CD4-positive, alpha-beta T cell (primary cell): ENCODE measurements at regions not wholly inside any gene's neighbourhood (a gene's known extent, or its start where the extent isn't known, plus 50 kb on each side); places are given as distances from the start of the nearest gene placed in this dataset.

Source experiments
- ATAC-seq: fragments of 200-7000 bp; cut with Tn5 transposase; one replicate; pipeline ENCODE4 v1.10.0; 2022; ENCODE audit warnings: mild to moderate bottlenecking; ENCODE audit not compliant: poor library complexity
- CTCF ChIA-PET: fragments of 350-600 bp; sonication (Branson Sonifier 250); formaldehyde crosslinking; loops from one replicate; lab custom pipeline; 2021; ENCODE audit warnings: antibody characterized with exemption, inconsistent platforms; lab: Charles Lee
- POLR2A ChIA-PET: fragments of 350-600 bp; sonication (Branson Sonifier 250); formaldehyde crosslinking; loops from one replicate; lab custom pipeline; 2021; ENCODE audit warnings: antibody characterized with exemption, inconsistent platforms; lab: Charles Lee
- DNase-seq, 14 experiments: peaks; one replicate each; pipeline ENCODE4 v3.0.0-alpha.2; 2013 to 2020; ENCODE audit warnings: mixed read lengths in 2 of 14
- H3K27ac ChIP-seq, 2 donors: one replicate each; pipeline versions ENCODE4 v1.5.1 to v1.7.0; 2013; ENCODE audit warnings: low read length in 2 of 2, low read depth in 1 of 2, mild to moderate bottlenecking in 1 of 2
- H3K27me3 ChIP-seq, 2 experiments: 1 replicate in 1 of 2; 2 replicates in 1 of 2; pipeline versions ENCODE4 v1.6.1 to v1.7.0; 2013; ENCODE audit warnings: low read length in 2 of 2, control low read depth in 1 of 2, mild to moderate bottlenecking in 1 of 2, moderate library complexity in 1 of 2; ENCODE audit not compliant: insufficient read depth in 2 of 2, control insufficient read depth in 1 of 2
- H3K36me3 ChIP-seq: one replicate; pipeline ENCODE4 v1.6.1; 2013; ENCODE audit warnings: low read length, control low read depth; ENCODE audit not compliant: insufficient read depth
- H3K4me1 ChIP-seq: one replicate; pipeline ENCODE4 v1.6.1; 2013; ENCODE audit warnings: low read length, control low read depth; ENCODE audit not compliant: insufficient read depth
- H3K4me3 ChIP-seq: one replicate; pipeline ENCODE4 v1.5.1; 2013; ENCODE audit warnings: mild to moderate bottlenecking, low read length, moderate library complexity
- H3K9me3 ChIP-seq, 2 experiments: 1 replicate in 1 of 2; 2 replicates in 1 of 2; pipeline versions ENCODE4 v1.6.1 to v1.7.0; 2013; ENCODE audit warnings: low read length in 2 of 2, mild to moderate bottlenecking in 2 of 2, control low read depth in 1 of 2, moderate library complexity in 1 of 2; ENCODE audit not compliant: control insufficient read depth in 1 of 2, insufficient read depth in 1 of 2
- H3K27ac Mint-ChIP-seq: one replicate; pipeline ENCODE4 v1.8.0; 2020; ENCODE audit warnings: mixed read lengths
- H3K27me3 Mint-ChIP-seq: one replicate; pipeline ENCODE4 v1.8.0; 2021; ENCODE audit warnings: mixed read lengths
- H3K36me3 Mint-ChIP-seq: one replicate; pipeline ENCODE4 v1.8.0; 2021; ENCODE audit warnings: low read depth, mixed read lengths
- H3K4me1 Mint-ChIP-seq: one replicate; pipeline ENCODE4 v1.8.0; 2021; ENCODE audit warnings: low read depth, mixed read lengths
- H3K4me3 Mint-ChIP-seq: one replicate; pipeline ENCODE4 v1.8.0; 2020; ENCODE audit warnings: mild to moderate bottlenecking, mixed read lengths
- H3K9me3 Mint-ChIP-seq: one replicate; pipeline ENCODE4 v1.8.0; 2020; ENCODE audit warnings: mixed read lengths
- CTCF ChIP-seq: fragments of 200-600 bp; IDR thresholded peaks from one replicate; pipeline ENCODE4 v1.8.0; 2022; ENCODE audit warnings: antibody characterized with exemption, mild to moderate bottlenecking
- intact Hi-C, 2 experiments: fragments of 100-400 bp; cut with DNase I in 1 of 2; cut with micrococcal nuclease in 1 of 2; formaldehyde crosslinking; loops; one replicate each; pipeline versions ENCODE4 v1.15.1 to v1.9.0; 2023 to 2025; cut with DNase I, micrococcal nuclease

GRCh38 chr1:201766131-201766866 lies 62.7 kb upstream of the IPO9 start:
- ChIA-PET CTCF (no interaction called here), POLR2A (no interaction called here)
- no peaks in the 10 kb centered on the region for H3K36me3 ChIP-seq
- no peak for TF ChIP-seq CTCF
- intact Hi-C loops, result no loop called here
- Mint-ChIP-seq H3K4me1 (no peaks in the 10 kb centered on the region), H3K9me3 (no peaks in the 10 kb centered on the region), H3K27me3 (no peaks in the 10 kb centered on the region), H3K27ac (no peak overlapping the region), H3K36me3 (peaks cover 6% of the 10 kb centered on the region), H3K4me3 (no peak overlapping the region)
- no peak for ATAC-seq
- no peak overlapping the region for H3K4me3 ChIP-seq
- H3K27me3 ChIP-seq, result no peaks in the 10 kb centered on the region
- DNase-seq, result no peak
- H3K4me1 ChIP-seq, result no peaks in the 10 kb centered on the region
- H3K27ac ChIP-seq, result no peak overlapping the region
- peaks cover 6 to 8% of the 10 kb centered on the region in 2 experiments for H3K9me3 ChIP-seq

DNA sequence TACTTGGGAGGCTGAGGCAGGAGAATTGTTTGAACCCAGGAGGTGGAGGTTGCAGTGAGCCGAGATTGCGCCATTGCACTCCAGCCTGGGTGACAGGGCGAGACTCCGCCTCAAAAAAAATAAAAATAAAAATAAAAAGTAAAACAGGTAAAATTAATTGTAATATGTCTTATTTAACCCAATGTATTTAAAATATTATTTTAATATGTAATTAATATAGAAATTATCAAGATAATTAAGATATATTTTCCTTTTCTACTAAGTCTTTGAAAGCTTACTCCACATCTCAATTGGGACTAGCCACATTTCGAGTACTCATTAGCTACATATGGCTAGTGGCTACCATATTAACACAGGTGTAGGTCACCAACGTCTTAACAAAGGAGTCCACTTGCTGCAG lies 61.6 kb upstream of the IPO9 start:
- CTCF ChIA-PET, result no interaction called here
- no peaks in the 10 kb centered on the region for H3K4me1 ChIP-seq
- no peak for TF ChIP-seq CTCF
- POLR2A ChIA-PET, result no interaction called here
- H3K27ac Mint-ChIP-seq, result no peak overlapping the region
- H3K27me3 Mint-ChIP-seq, result no peaks in the 10 kb centered on the region
- H3K27ac ChIP-seq, result no peak overlapping the region
- DNase-seq (no peak), ATAC-seq (no peak)
- intact Hi-C loops, result no loop called here
- peaks cover 8 to 10% of the 10 kb centered on the region in 2 experiments for H3K9me3 ChIP-seq
- H3K4me3 Mint-ChIP-seq, result no peak overlapping the region
- peaks cover 6% of the 10 kb centered on the region for H3K36me3 Mint-ChIP-seq
- no peak overlapping the region for H3K4me3 ChIP-seq
- no peaks in the 10 kb centered on the region for H3K27me3 ChIP-seq
- no peaks in the 10 kb centered on the region for H3K4me1 Mint-ChIP-seq
- peaks cover 4% of the 10 kb centered on the region for H3K9me3 Mint-ChIP-seq
- no peaks in the 10 kb centered on the region for H3K36me3 ChIP-seq

DNA sequence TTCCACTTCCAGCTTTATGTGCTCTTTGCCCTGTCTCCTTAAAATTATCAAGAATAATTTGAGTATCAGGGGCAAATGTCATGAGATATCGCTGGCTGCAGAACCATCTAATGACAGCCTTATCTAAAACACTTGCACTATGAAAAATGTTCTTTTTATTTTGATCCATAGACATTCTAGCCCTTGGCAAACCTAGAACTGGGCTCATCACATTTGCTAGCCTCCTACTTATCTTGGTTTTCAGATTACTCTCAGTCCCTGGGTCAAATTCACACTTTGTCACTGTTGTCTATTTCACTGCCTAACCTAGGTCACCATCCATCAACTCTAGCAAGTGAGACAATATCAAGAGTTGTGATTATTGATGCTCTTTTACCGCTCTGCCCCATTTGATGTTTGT lies 59.9 kb upstream of the IPO9 start:
- no peak overlapping the region for H3K27ac ChIP-seq
- Mint-ChIP-seq H3K9me3 (peaks cover 4% of the 10 kb centered on the region), H3K27me3 (no peaks in the 10 kb centered on the region), H3K36me3 (peaks cover 6% of the 10 kb centered on the region), H3K4me1 (no peaks in the 10 kb centered on the region), H3K4me3 (no peak overlapping the region), H3K27ac (no peak overlapping the region)
- ATAC-seq (no peak), DNase-seq (no peak)
- H3K27me3 ChIP-seq, result no peaks in the 10 kb centered on the region
- H3K36me3 ChIP-seq, result no peaks in the 10 kb centered on the region
- no peak overlapping the region for H3K4me3 ChIP-seq
- POLR2A ChIA-PET, result no interaction called here
- TF ChIP-seq CTCF, result no peak
- no peaks in the 10 kb centered on the region for H3K4me1 ChIP-seq
- peaks cover 8 to 10% of the 10 kb centered on the region in 2 experiments for H3K9me3 ChIP-seq
- CTCF ChIA-PET, result no interaction called here
- intact Hi-C loops, result no loop called here
